HUES6 (cell line): ENCODE measurements at regions not wholly inside any gene's neighbourhood (a gene's known extent, or its start where the extent isn't known, plus 50 kb on each side); places are given as distances from the start of the nearest gene placed in this dataset.
"Not testable (repeated sequence)": the region's sequence is repeated elsewhere in the genome, so short reads cannot be mapped to it uniquely, and the experiment has no call there.

Experiments
- H3K27ac ChIP-seq: 2 replicates; pipeline ENCODE4 v1.7.0; 2013; ENCODE audit warnings: low read depth, mild to moderate bottlenecking, low read length, inconsistent platforms
- H3K27me3 ChIP-seq: 2 replicates; pipeline ENCODE4 v1.6.1; 2013; ENCODE audit warnings: low read length; ENCODE audit not compliant: control insufficient read depth, insufficient read depth
- H3K36me3 ChIP-seq: 2 replicates; pipeline ENCODE4 v1.6.1; 2013; ENCODE audit warnings: low read length; ENCODE audit not compliant: control insufficient read depth, insufficient read depth
- H3K4me1 ChIP-seq: 2 replicates; pipeline ENCODE4 v1.6.1; 2013; ENCODE audit warnings: low read length; ENCODE audit not compliant: control insufficient read depth, insufficient read depth
- H3K4me3 ChIP-seq: 2 replicates; pipeline ENCODE4 v1.5.1; 2013; ENCODE audit warnings: low read depth, low read length
- H3K9ac ChIP-seq: one replicate; pipeline ENCODE4 v1.6.1; 2013; ENCODE audit warnings: mild to moderate bottlenecking, low read length
- H3K9me3 ChIP-seq: 2 replicates; pipeline ENCODE4 v1.6.1; 2013; ENCODE audit warnings: low read depth, low read length; ENCODE audit not compliant: control insufficient read depth, insufficient read depth

DNA sequence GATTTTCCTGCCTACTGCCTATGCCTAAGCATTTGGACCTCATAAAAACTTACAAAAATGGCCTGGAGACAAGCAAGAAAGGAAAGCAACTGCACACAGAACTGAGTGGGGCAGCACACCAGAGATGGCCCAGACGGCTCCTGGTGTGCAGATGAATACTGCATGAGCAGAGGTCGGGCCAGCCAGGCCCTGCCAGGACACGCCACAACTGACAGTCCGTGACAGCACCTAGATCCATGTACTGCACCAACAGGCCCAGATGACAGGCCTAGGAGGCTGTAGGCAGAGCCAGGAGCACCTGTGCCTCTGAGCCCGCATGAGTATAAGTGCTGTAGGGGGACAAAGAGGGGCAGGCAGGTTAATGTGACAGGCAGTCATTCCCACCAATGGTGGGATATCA lies 160.2 kb downstream of the IGLL1 start:
- no peak overlapping the region for H3K27ac ChIP-seq
- no peak overlapping the region for H3K9ac ChIP-seq
- peaks cover 14% of the 10 kb centered on the region; the same call in 1 of the 2 replicates for H3K4me1 ChIP-seq
- no peaks in the 10 kb centered on the region for H3K9me3 ChIP-seq
- H3K27me3 ChIP-seq: no peaks in the 10 kb centered on the region
- no peaks in the 10 kb centered on the region for H3K36me3 ChIP-seq
- H3K4me3 ChIP-seq: no peak overlapping the region

GRCh38 chr22:23419171-23419570 lies 160.9 kb downstream of the IGLL1 start:
- no peaks in the 10 kb centered on the region for H3K27me3 ChIP-seq
- no peaks in the 10 kb centered on the region for H3K36me3 ChIP-seq
- no peak overlapping the region for H3K27ac ChIP-seq
- H3K9me3 ChIP-seq: no peaks in the 10 kb centered on the region
- peaks cover 14% of the 10 kb centered on the region; the same call in 1 of the 2 replicates for H3K4me1 ChIP-seq
- H3K4me3 ChIP-seq: no peak overlapping the region
- no peak overlapping the region for H3K9ac ChIP-seq

GRCh38 chr22:23418159-23418788 lies 161.8 kb downstream of the IGLL1 start:
- Histone ChIP-seq H3K9me3 (no peaks in the 10 kb centered on the region), H3K9ac (no peak overlapping the region), H3K4me1 (peaks cover 14% of the 10 kb centered on the region; the same call in 1 of the 2 replicates), H3K27me3 (no peaks in the 10 kb centered on the region), H3K27ac (no peak overlapping the region), H3K4me3 (no peak overlapping the region), H3K36me3 (no peaks in the 10 kb centered on the region)

GRCh38 chr22:23417327-23417726 lies 162.8 kb downstream of the IGLL1 start:
- not testable (repeated sequence) for H3K9ac ChIP-seq, H3K36me3 ChIP-seq, H3K27me3 ChIP-seq, H3K4me3 ChIP-seq, H3K27ac ChIP-seq, H3K9me3 ChIP-seq
- peaks cover 14% of the 10 kb centered on the region; the same call in 1 of the 2 replicates for H3K4me1 ChIP-seq

GRCh38 chr22:23416169-23416690 lies 163.9 kb downstream of the IGLL1 start:
- not testable (repeated sequence) for H3K36me3 ChIP-seq, H3K4me3 ChIP-seq, H3K27ac ChIP-seq, H3K9ac ChIP-seq, H3K9me3 ChIP-seq, H3K27me3 ChIP-seq
- H3K4me1 ChIP-seq: peaks cover 14% of the 10 kb centered on the region; the same call in 1 of the 2 replicates

DNA sequence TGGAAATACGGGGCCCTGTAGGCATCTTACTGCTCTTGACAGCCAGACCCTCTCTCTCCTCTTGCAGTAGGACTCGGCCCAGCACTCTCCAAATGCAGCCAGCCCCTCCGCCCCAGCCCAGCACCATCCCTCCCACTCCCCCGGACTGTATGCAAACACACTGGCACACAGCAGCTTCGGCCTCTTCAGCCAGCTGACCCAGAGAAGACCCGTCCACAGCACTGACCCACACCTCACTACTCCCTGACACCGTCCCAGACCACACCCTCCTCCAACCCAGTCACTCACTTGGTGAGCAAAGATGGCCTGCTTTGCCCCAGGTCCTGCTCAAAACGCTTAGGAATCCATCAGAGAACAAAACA lies 164.6 kb downstream of the IGLL1 start:
- no peaks in the 10 kb centered on the region for H3K27me3 ChIP-seq
- peaks cover 14% of the 10 kb centered on the region; the same call in 1 of the 2 replicates for H3K4me1 ChIP-seq
- no peak overlapping the region for H3K4me3 ChIP-seq
- no peak overlapping the region for H3K9ac ChIP-seq
- H3K9me3 ChIP-seq: no peaks in the 10 kb centered on the region
- no peaks in the 10 kb centered on the region for H3K36me3 ChIP-seq
- H3K27ac ChIP-seq: no peak overlapping the region

DNA sequence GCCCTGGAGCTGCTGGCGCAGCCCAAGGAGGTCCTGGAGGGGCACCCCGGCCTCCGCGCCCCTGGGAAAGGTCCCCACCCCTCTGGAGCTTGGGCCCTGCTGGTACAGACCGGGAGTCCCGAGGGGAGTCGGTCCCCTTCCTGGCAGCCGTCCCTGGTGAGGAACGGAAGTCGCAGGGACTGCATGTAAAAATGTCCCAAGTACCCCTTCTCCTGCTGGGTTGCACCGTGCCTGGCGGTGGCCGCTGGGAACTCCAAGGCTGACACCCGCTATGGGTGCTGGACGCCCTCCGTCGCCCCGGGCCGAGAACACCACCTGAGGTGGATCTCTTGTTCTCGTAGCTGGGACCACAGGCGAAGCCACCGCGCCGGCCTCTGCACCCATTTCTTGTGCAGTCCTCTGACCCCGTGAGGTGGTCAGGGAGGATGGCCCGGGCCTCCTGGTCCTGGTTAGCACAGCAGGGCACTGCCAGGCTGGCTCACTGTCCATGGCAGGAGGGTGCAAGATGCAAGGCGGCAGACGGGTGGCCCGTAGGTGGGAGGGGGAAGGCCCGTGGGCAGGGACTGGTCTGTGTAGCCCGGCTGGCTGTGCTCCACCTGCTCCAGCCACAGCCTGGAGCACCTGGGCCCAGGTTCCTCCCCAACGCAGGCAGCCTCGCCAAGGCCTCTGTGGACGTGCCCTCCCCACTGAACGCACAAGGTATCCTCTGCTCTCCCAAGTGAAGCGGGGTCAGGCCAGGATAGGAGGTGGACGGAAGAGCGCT lies 165.2 kb downstream of the IGLL1 start:
- Histone ChIP-seq H3K9me3 (no peaks in the 10 kb centered on the region), H3K9ac (no peak overlapping the region), H3K4me3 (no peak overlapping the region), H3K27ac (no peak overlapping the region), H3K27me3 (no peaks in the 10 kb centered on the region), H3K36me3 (no peaks in the 10 kb centered on the region), H3K4me1 (peaks cover 14% of the 10 kb centered on the region; the same call in 1 of the 2 replicates)

GRCh38 chr22:23411739-23412138 lies 168.4 kb downstream of the IGLL1 start:
- H3K4me3 ChIP-seq: no peak overlapping the region
- no peaks in the 10 kb centered on the region for H3K27me3 ChIP-seq
- no peaks in the 10 kb centered on the region for H3K9me3 ChIP-seq
- peaks cover 9% of the 10 kb centered on the region; the same call in 1 of the 2 replicates for H3K4me1 ChIP-seq
- no peak overlapping the region for H3K9ac ChIP-seq
- H3K36me3 ChIP-seq: no peaks in the 10 kb centered on the region
- no peak overlapping the region for H3K27ac ChIP-seq

DNA sequence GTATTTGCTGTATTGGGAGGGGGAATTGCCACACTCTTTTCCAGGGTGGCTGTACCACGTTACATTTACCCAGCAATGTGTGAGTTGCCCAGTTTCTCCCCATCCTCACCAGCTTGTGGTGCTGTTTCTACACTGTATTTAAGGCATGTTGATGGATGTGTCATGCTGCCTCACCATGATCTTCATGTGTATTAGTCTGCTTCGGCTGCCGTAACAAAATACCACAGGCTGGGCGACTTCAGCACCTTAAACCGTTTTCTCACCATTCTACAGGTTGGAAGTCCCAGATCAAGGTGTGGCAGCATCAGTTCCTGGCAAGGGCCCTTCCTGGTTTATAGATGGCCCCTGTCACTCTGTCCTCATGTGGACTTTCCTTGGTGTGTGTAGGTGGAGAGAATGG lies 169.7 kb downstream of the IGLL1 start:
- H3K36me3 ChIP-seq: no peaks in the 10 kb centered on the region

GRCh38 chr22:23409976-23410375 lies 170.1 kb downstream of the IGLL1 start:
- Histone ChIP-seq H3K36me3 (no peaks in the 10 kb centered on the region), H3K27me3 (no peaks in the 10 kb centered on the region), H3K4me1 (0 out of 2 replicates have a peak, but pooled peaks cover 6% of the 10 kb centered on the region), H3K9me3 (no peaks in the 10 kb centered on the region), H3K4me3 (no peak overlapping the region), H3K9ac (no peak overlapping the region), H3K27ac (no peak overlapping the region)

More for the DNA sequence above, 169.7 kb downstream of the IGLL1 start:
- Histone ChIP-seq H3K4me3 (no peak overlapping the region), H3K4me1 (peaks cover 5% of the 10 kb centered on the region; the same call in 1 of the 2 replicates), H3K27ac (no peak overlapping the region), H3K27me3 (no peaks in the 10 kb centered on the region), H3K9ac (no peak overlapping the region), H3K9me3 (no peaks in the 10 kb centered on the region)

DNA sequence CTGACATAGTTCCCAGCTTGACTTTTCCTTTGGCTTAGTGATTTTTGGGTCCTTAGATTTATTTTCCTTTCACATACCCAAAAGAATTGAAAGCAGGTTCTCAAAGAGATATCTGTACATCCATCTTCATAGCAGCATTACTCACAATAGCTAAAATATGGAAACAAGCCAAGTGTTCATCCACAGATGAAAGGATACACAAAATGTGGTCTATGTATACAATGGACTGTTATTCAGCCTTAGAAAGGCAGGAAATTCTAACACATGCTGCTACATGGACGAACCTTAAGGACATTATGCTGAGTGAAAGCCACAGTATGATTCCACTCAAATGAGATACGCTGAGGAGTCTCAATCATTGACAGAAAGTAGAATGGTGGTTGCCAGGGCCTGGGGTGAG lies 171.8 kb downstream of the IGLL1 start:
- Histone ChIP-seq H3K4me1 (0 out of 2 replicates have a peak, but pooled peaks cover 8% of the 10 kb centered on the region), H3K27ac (no peak overlapping the region), H3K4me3 (no peak overlapping the region), H3K9ac (no peak overlapping the region), H3K9me3 (no peaks in the 10 kb centered on the region), H3K36me3 (no peaks in the 10 kb centered on the region), H3K27me3 (no peaks in the 10 kb centered on the region)
